A549 (cell line): ENCODE measurements at regions not wholly inside any gene's neighbourhood (a gene's known extent, or its start where the extent isn't known, plus 50 kb on each side); places are given as distances from the start of the nearest gene placed in this dataset.

Experiments used
- CEBPB ChIP-seq, 2 experiments: fragments of >200 bp in 1 of 2; sonication (Bioruptor Twin) in 1 of 2; formaldehyde crosslinking in 1 of 2; IDR thresholded peaks; 2 replicates each; pipeline ENCODE4 v1.6.1; 2012 to 2016
- RAD21 ChIP-seq, 2 experiments: fragments of >200 bp in 1 of 2; sonication (Bioruptor Twin) in 1 of 2; formaldehyde crosslinking in 1 of 2; IDR thresholded peaks in 1 of 2; conservative IDR thresholded peaks in 1 of 2; 2 replicates in 1 of 2; 3 replicates in 1 of 2; pipeline ENCODE4 v1.6.1; 2012 to 2018; ENCODE audit warnings: inconsistent platforms in 1 of 2

DNA sequence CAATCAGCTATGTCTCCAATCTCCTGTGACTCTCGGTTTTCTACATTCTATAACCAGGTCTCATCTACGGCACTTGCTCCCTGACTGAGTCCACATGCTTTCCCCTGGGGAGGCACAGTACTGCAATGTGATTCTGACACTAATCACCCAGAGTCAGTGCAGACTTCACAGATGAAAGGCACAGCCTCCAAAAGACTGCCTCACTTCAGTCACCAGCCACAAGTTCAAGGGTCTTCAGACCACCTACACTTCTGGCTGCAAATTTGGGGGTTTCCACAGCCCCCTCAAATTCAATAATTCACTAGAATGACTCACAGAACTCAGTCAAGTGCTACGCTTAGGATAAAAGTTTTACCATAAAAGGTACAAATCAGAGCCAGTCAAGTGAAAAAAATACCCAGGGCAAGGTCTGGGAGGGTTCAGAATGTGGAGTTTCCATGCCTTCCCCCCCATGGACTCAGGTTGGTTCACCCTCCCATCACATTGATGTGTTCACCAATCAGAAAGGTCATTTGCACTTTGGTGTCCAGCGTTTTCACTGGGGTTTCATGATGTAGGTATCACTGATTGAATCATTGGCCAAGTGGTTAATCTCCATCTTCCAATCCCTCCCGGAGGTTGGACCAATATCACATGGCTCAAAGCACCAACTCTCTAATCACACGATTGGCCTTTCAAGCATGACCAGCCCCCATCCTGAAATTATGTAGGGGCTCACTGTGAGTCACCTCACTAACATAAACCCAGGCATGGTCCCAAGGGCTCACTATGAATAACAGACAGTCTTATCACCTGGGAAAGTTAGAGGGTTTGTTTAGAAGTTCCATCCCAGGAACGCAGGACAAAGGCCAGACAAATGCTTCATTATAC is 182.9 kb upstream of the CAMK1G start:
- TF ChIP-seq RAD21 (conservative IDR thresholded peaks at IDR 0.05 in 1 of 2, IDR thresholded peaks at IDR 0.05 in 1 of 2) (no peak), CEBPB (IDR thresholded peaks at IDR 0.05) (no peak)
